ENCODE measurements at regions not wholly inside any gene's neighbourhood (a gene's known extent, or its start where the extent isn't known, plus 50 kb on each side); places are given as distances from the start of the nearest gene placed in this dataset.

GRCh38 chr1:177346790-177347359 lies 176.1 kb downstream of the BRINP2 start:
- TF ChIP-seq CTCF (IDR thresholded peaks at IDR 0.05; ENCODE audit: low read depth, low read length, missing input control): no peak
- TF ChIP-seq REST (IDR thresholded peaks at IDR 0.05): no peak
- no peak for TF ChIP-seq RAD21 (IDR thresholded peaks at IDR 0.05)
- TF ChIP-seq MAX (IDR thresholded peaks at IDR 0.05): no peak
- no peak for TF ChIP-seq TAF1 (conservative IDR thresholded peaks at IDR 0.05)
- TF ChIP-seq SP1 (IDR thresholded peaks at IDR 0.05): no peak
- no peak for TF ChIP-seq JUND (IDR thresholded peaks at IDR 0.05)
